ENCODE measurements at regions not wholly inside any gene's neighbourhood (a gene's known extent, or its start where the extent isn't known, plus 50 kb on each side); places are given as distances from the start of the nearest gene placed in this dataset.

DNA sequence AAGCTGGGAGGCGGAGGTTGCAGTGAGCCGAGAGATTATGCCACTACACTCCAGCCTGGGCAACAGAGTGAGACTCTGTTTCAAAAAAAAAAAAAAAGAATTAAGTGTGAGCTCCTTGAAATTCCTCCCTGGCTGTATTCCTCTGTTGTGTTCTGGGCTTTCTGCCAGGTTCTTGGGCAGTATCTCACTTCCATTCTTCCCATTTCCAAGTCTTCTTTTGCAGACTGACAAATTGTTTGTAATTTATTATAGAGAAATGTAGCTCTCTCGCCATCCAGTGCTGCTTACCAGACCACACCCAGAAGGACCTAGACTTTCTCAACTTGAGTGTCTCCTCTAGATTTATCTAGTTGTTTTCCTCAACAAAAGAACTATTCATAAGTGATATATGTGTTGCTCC, 105.0 kb upstream of the ADGRL2 start (continued):
- TF ChIP-seq RFX5 (IDR thresholded peaks at IDR 0.05; ENCODE audit: borderline replicate concordance, low read depth, low read length) (no peak), CBX5 (IDR thresholded peaks at IDR 0.05; ENCODE audit: low read depth, low read length) (no peak), JUN (IDR thresholded peaks at IDR 0.05; ENCODE audit: low read depth, low read length) (no peak), BACH1 (IDR thresholded peaks at IDR 0.05; ENCODE audit: low read length) (no peak), SP2 (IDR thresholded peaks at IDR 0.05; ENCODE audit: low read length) (no peak), RAD21 (IDR thresholded peaks at IDR 0.05 in 1 of 2, conservative IDR thresholded peaks at IDR 0.05 in 1 of 2; ENCODE audit: low read depth in 2 of 2, low read length in 2 of 2) (no peak), BRCA1 (IDR thresholded peaks at IDR 0.05; ENCODE audit: low read depth, low read length) (no peak), NANOG (IDR thresholded peaks at IDR 0.05; ENCODE audit: insufficient read depth, low read depth, low read length, poor library complexity, severe bottlenecking) (no peak), GABPA (IDR thresholded peaks at IDR 0.05; ENCODE audit: borderline replicate concordance, insufficient read depth, low read length) (no peak)

All from H1 (cell line).